Caco-2 (cell line): ENCODE measurements at regions not wholly inside any gene's neighbourhood (a gene's known extent, or its start where the extent isn't known, plus 50 kb on each side); places are given as distances from the start of the nearest gene placed in this dataset.

Experiments
- BruUV-seq: library from RNA; stranded (reverse); fragments of 400-500 nt; replicated peaks from 2 replicates; lab custom pipeline; 2021; lab: Mats Ljungman, UMichigan
- CTCF ChIA-PET: fragments of 300-600 bp; sonication (Branson Sonifier 250); formaldehyde crosslinking; loops from one replicate; lab custom pipeline; 2022; ENCODE audit warnings: antibody characterized with exemption; lab: Charles Lee
- POLR2A ChIA-PET: fragments of 300-600 bp; sonication (Branson Sonifier 250); formaldehyde crosslinking; loops from one replicate; lab custom pipeline; 2022; ENCODE audit warnings: antibody characterized with exemption; lab: Charles Lee
- DNase-seq, 2 experiments: peaks; one replicate each; pipeline versions ENCODE4 v3.0.0 to v3.0.0-alpha.2; 2020 to 2022
- H3K27me3 ChIP-seq: replicated peaks from 2 replicates; pipeline ENCODE4 v1.6.0; 2011; ENCODE audit warnings: low read length; ENCODE audit not compliant: control insufficient read depth, insufficient read depth
- H3K36me3 ChIP-seq: 2 replicates; pipeline ENCODE4 v1.5.1; 2011; ENCODE audit warnings: low read length; ENCODE audit not compliant: control insufficient read depth, insufficient read depth
- H3K4me1 ChIP-seq: fragments of 250-450 bp; sonication (Bioruptor Pico); 2 replicates; pipeline ENCODE4 v1.5.1; 2020; ENCODE audit warnings: mild to moderate bottlenecking
- H3K4me3 ChIP-seq: 2 replicates; pipeline ENCODE4 v1.5.1; 2011; ENCODE audit warnings: low read depth, mild to moderate bottlenecking, control low read depth, low read length
- H3K9me3 ChIP-seq: fragments of 250-450 bp; sonication (Bioruptor Pico); 2 replicates; pipeline ENCODE4 v1.5.1; 2020; ENCODE audit warnings: mild to moderate bottlenecking, moderate library complexity
- H3K27ac Mint-ChIP-seq: one replicate; pipeline ENCODE4 v1.8.0; 2022; ENCODE audit warnings: mixed read lengths; ENCODE audit not compliant: unreplicated experiment
- H3K27me3 Mint-ChIP-seq: one replicate; pipeline ENCODE4 v1.8.0; 2022; ENCODE audit warnings: mixed read lengths; ENCODE audit not compliant: insufficient read depth, unreplicated experiment
- H3K36me3 Mint-ChIP-seq: one replicate; pipeline ENCODE4 v1.8.0; 2022; ENCODE audit warnings: mild to moderate bottlenecking, mixed read lengths; ENCODE audit not compliant: insufficient read depth, unreplicated experiment
- H3K4me1 Mint-ChIP-seq: one replicate; pipeline ENCODE4 v1.8.0; 2022; ENCODE audit warnings: low read depth, mixed read lengths; ENCODE audit not compliant: unreplicated experiment
- H3K4me3 Mint-ChIP-seq: one replicate; pipeline ENCODE4 v1.8.0; 2022; ENCODE audit warnings: mild to moderate bottlenecking, moderate library complexity, mixed read lengths; ENCODE audit not compliant: unreplicated experiment
- H3K9me3 Mint-ChIP-seq: one replicate; pipeline ENCODE4 v1.8.0; 2022; ENCODE audit warnings: mixed read lengths; ENCODE audit not compliant: unreplicated experiment
- CTCF ChIP-seq, 2 experiments: fragments of 200-600 bp in 1 of 2; IDR thresholded peaks; 1 replicate in 1 of 2; 2 replicates in 1 of 2; pipeline versions ENCODE4 v1.5.1 to v1.8.0; 2011 to 2022; ENCODE audit warnings: antibody characterized with exemption in 1 of 2, control low read depth in 1 of 2, inconsistent platforms in 1 of 2, low read depth in 1 of 2, low read length in 1 of 2, mild to moderate bottlenecking in 1 of 2, moderate library complexity in 1 of 2; ENCODE audit not compliant: insufficient read depth in 1 of 2, severe bottlenecking in 1 of 2, unreplicated experiment in 1 of 2
- intact Hi-C: fragments of 100-400 bp; cut with micrococcal nuclease; formaldehyde crosslinking; loops from one replicate; pipeline ENCODE4 v1.10.0; 2022; ENCODE audit not compliant: unreplicated experiment

- no peaks in the 10 kb centered on the region for H3K4me1 Mint-ChIP-seq
- DNase-seq: no peak
- H3K36me3 ChIP-seq: no peaks in the 10 kb centered on the region
- no TSS peak for BruUV-seq
- H3K4me3 ChIP-seq: no peak overlapping the region
- ChIA-PET POLR2A (no interaction called here), CTCF (no interaction called here)
- no peaks in the 10 kb centered on the region for H3K27me3 ChIP-seq
- H3K4me3 Mint-ChIP-seq: no peak overlapping the region
- intact Hi-C loops: no loop called here
- no peaks in the 10 kb centered on the region for H3K9me3 Mint-ChIP-seq
- no peak for TF ChIP-seq CTCF (IDR thresholded peaks at IDR 0.05; ENCODE audit: insufficient read depth in 1 of 2, low read depth in 1 of 2, low read length in 1 of 2, severe bottlenecking in 1 of 2, unreplicated experiment in 1 of 2)
- no peak overlapping the region for H3K27ac Mint-ChIP-seq
- no peaks in the 10 kb centered on the region for H3K27me3 Mint-ChIP-seq
- no peaks in the 10 kb centered on the region for H3K4me1 ChIP-seq
- no peaks in the 10 kb centered on the region for H3K36me3 Mint-ChIP-seq
- no peaks in the 10 kb centered on the region for H3K9me3 ChIP-seq
Observed at GRCh38 chrX:13478740-13479451, 90.5 kb upstream of the EGFL6 start.

GRCh38 chrX:13476384-13476783 is 93.0 kb upstream of the EGFL6 start:
- Mint-ChIP-seq H3K4me1 (no peaks in the 10 kb centered on the region), H3K4me3 (no peak overlapping the region), H3K27ac (no peak overlapping the region), H3K36me3 (no peaks in the 10 kb centered on the region), H3K9me3 (no peaks in the 10 kb centered on the region), H3K27me3 (no peaks in the 10 kb centered on the region)
- no TSS peak for BruUV-seq
- CTCF ChIA-PET: no interaction called here
- H3K4me1 ChIP-seq: no peaks in the 10 kb centered on the region
- POLR2A ChIA-PET: no interaction called here
- TF ChIP-seq CTCF (IDR thresholded peaks at IDR 0.05; ENCODE audit: insufficient read depth in 1 of 2, low read depth in 1 of 2, low read length in 1 of 2, severe bottlenecking in 1 of 2, unreplicated experiment in 1 of 2): no peak
- intact Hi-C loops: no loop called here
- no peaks in the 10 kb centered on the region for H3K27me3 ChIP-seq
- DNase-seq: no peak
- no peaks in the 10 kb centered on the region for H3K36me3 ChIP-seq
- H3K4me3 ChIP-seq: no peak overlapping the region
- no peaks in the 10 kb centered on the region for H3K9me3 ChIP-seq

DNA sequence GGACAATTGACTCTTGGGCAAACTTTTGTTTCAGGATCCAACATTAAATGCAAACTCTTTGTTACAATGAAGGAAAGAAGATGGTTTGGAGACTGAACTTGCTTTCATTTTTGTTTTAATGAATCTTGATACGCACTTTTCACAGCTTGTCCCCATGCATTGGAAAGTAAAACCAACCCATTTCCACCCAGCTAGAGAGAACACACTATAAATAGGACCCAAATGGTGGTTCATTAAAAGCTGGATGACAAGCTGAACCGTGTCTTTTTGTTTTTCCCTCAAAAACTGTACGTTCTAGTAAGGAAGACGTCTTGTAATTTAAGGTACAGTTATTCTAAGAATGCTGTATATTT is 95.3 kb upstream of the EGFL6 start:
- Mint-ChIP-seq H3K27ac (no peak overlapping the region), H3K4me1 (no peaks in the 10 kb centered on the region), H3K4me3 (no peak overlapping the region), H3K27me3 (no peaks in the 10 kb centered on the region), H3K36me3 (no peaks in the 10 kb centered on the region), H3K9me3 (no peaks in the 10 kb centered on the region)
- no peaks in the 10 kb centered on the region for H3K27me3 ChIP-seq
- no peak for DNase-seq
- ChIA-PET POLR2A (no interaction called here), CTCF (no interaction called here)
- no peaks in the 10 kb centered on the region for H3K36me3 ChIP-seq
- no peaks in the 10 kb centered on the region for H3K9me3 ChIP-seq
- no peak overlapping the region for H3K4me3 ChIP-seq
- intact Hi-C loops: no loop called here
- H3K4me1 ChIP-seq: no peaks in the 10 kb centered on the region
- no peak for TF ChIP-seq CTCF (IDR thresholded peaks at IDR 0.05; ENCODE audit: insufficient read depth in 1 of 2, low read depth in 1 of 2, low read length in 1 of 2, severe bottlenecking in 1 of 2, unreplicated experiment in 1 of 2)
- no TSS peak for BruUV-seq
